Inferior parietal cortex (tissue), 1 donor: ENCODE measurements at regions not wholly inside any gene's neighbourhood (a gene's known extent, or its start where the extent isn't known, plus 50 kb on each side); places are given as distances from the start of the nearest gene placed in this dataset.
"Not testable (repeated sequence)": the region's sequence is repeated elsewhere in the genome, so short reads cannot be mapped to it uniquely, and the experiment has no call there.

Source experiments
- DNase-seq: peaks from one replicate; pipeline ENCODE4 v3.0.0-alpha.2; 2016; ENCODE audit errors: extremely low spot score

- DNase-seq: no peak
Observed at GRCh38 chr6:91075244-91075976, 488.5 kb upstream of the MAP3K7 start.

DNA sequence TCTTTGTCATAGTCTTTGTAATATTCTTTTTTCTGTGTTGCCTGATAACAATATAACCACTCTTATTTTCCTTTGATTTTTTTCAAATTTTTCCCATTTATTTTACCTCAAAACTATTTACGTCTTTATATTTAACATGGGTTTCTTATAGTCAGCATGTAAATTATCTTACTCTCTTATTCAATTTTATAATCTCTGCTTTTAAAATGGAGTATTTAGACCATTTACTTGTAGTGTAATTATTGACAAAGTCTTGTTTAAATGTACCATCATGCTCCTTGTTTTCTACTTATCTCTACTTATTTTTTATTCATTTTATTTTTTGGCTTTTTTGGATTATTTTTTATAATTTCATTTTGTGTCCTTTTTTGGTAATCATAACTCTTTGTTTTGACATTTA lies 476.5 kb upstream of the MAP3K7 start:
- DNase-seq: no peak

- no peak for DNase-seq
Observed at GRCh38 chr6:91057689-91058088, 470.8 kb upstream of the MAP3K7 start.

DNA sequence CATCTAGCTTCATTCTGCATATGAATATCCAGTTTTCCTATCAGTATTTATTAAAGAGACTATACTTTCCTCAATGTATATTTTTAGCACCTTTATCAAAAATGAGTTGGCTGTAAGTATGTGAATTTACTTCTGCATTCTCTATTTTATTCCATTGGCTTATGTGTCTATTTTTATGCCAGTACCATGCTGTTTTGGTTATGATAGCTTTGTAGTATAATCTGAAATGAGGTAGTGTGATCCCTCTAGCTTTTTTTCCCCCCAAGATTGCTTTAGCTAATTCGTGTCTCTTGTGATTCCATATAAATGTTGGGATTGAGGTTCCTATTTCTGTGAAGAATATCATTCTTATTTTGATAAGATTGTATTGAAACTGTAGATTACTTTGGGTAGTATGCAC lies 469.1 kb upstream of the MAP3K7 start:
- DNase-seq: no peak

- DNase-seq: not testable (repeated sequence)
Observed at GRCh38 chr6:91052473-91053450, 465.9 kb upstream of the MAP3K7 start.

DNA sequence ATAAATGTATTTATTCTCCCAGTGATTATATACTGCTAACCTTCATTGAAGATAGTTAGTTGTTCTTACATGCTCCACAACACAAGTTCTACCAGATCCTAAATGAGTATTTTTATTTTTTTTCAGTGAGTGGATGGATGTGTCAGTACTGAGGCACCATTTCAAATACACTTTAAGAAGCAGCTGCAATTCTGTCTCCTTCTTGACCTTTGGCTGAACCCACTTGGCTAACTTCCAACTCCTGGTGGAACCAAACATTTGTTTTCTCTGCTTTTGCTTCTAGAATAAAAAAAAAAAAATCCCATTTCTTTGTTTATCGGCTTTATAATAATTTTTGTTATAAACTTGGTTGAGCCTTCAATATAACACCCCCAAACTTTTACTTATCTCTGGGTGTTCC lies 458.3 kb upstream of the MAP3K7 start:
- no peak for DNase-seq

GRCh38 chr6:91043751-91044150 lies 456.9 kb upstream of the MAP3K7 start:
- no peak for DNase-seq

- DNase-seq: no peak
Observed at GRCh38 chr6:91042656-91043055, 455.8 kb upstream of the MAP3K7 start.

DNA sequence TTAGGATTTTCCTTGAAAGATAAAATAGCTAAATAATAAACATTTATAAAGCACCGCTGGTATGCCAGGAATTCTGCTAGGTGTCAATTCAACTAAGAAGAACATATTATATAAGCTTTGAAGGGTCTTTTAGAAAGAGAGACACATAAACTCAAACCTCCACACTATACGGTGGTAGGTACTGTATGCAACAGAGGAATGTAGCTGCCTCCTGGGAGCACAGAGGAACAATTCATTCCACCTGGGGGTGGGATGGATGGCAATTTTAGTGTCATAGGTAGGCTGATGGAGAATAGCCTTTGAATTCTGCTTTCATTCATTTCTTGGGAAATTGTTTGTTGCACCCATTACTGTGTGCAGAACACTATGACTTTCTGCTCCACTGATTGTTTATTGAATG lies 447.1 kb upstream of the MAP3K7 start:
- no peak for DNase-seq

DNA sequence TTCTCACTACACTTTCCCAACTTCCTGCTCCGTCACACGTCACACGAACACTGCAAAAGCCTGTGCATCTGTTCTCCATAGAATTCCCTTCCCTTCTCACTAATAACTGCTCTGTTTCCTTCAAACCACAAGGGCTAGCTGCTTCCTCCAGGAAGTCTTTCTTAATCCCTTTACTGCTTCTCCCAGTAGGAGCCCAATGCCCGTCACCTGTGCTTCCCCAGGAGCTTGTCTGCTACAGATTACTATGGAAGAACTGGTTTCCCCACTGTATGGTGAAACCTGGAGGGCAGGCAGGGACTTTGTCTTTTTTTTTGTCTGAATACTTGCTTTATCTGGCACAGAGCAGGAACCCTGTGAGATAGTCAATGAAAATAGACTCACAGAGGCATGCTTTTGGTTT lies 444.7 kb upstream of the MAP3K7 start:
- no peak for DNase-seq

DNA sequence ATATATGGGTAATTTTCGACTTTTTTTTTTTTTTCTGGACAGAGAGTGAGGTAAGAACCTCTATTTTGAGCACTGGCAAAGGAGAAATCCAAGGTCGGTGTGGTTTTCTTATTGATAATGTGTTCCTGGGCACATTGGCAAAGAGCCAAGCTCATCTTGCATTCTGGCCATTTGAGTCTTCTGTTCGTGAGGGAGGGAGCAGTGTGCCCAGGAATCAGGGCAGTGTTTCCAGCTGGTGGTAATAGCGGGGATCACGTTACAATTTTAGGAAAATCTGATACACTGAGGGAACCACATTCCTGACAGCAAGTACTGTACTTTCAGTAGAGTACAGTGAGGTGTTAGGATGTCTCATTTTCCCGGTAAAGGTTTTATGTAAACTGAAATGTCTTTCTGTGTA lies 442.3 kb upstream of the MAP3K7 start:
- no peak for DNase-seq

DNA sequence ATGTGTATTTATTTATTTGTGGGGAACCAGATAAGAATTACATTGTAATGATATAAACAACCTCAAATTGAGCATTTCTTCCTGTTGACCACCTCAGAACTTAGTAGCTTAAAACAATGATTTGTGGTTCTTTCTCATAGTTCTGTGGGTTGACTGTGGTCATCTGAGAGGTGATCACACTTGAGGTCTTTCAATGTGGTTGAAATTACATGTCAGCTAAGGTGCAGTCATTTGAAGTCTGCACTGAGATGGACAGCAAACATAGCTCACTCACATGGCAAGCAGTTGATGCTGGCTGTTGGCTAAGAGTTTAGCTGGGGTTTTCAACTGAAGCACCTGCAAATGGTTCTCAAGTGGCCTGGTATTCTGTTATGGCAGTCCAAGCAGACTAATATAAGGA lies 436.7 kb upstream of the MAP3K7 start:
- DNase-seq: no peak

DNA sequence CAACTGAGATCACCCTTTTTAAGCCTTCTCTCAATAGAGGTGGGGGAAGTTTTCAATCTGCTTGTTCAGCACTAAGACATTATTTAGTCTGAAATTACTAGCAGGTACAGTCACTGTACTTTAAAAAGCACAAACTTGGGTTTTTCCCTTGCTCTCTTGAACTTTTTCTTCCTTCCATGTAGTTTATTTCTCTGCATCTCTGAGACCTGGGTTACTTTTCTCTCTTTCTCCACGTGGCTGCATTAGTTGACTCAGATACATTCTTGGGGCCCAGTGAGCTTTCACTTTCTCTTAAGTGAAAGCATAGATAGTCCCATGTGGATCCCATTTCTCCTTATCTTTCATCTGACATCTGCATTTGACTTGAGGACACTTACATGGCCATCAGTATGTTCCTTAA lies 433.9 kb upstream of the MAP3K7 start:
- no peak for DNase-seq

DNA sequence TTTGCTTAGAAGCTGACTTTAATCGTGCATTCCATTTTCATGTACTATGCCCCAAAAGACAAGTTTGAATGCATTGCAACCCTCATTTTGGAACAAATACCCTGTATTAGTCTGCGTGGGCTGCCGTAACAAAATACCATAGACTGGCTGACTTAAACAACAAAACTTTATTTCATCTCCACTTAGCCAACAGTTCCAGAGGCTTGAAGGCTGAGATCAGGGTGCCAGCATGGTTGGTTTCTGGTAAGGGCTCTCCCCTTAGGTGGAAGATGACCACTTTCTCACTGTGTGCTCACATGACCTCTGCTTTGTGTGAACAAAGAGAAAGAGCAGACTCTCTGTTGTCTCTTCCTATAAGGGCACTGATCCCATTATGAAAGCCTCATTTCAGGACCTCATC lies 431.7 kb upstream of the MAP3K7 start:
- no peak for DNase-seq

DNA sequence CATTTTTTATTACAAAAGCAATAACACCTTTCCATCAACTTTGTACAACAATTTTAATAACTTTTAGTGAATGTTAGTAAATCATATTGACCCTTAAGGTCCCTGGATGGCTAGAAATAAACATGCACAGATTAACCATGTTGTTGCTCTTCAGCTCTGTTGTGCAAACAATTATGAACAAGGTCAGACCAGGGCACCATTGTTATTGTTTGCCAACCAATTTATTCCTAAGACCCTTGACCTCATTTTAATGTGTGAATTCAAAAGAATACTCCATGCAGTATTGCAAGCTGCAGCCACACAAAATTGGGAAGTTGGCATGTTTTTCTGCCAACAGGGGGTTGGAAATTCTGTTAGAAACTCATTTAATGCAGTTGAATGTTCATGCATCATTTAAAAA lies 426.6 kb upstream of the MAP3K7 start:
- no peak for DNase-seq

GRCh38 chr6:90997076-90997475 lies 410.2 kb upstream of the MAP3K7 start:
- no peak for DNase-seq

DNA sequence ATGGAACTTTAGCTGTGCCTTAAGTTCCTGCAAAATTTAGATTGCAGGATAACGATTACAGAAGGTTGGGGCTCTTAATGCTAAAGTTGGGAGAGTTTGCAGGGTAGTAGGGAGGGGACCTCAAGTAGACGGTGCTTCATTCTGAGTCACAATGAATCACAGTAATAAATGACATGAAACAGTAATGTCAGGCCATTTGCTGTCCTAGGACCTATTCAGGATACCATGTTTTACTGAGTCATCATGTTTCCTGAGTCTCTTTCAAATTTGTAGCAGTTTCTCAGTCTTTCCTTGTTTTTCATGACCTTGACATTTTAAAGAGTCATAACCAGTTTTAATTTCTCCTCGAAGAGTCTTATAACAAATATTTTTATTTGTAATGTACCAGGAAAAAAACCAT lies 406.9 kb upstream of the MAP3K7 start:
- DNase-seq: no peak

DNA sequence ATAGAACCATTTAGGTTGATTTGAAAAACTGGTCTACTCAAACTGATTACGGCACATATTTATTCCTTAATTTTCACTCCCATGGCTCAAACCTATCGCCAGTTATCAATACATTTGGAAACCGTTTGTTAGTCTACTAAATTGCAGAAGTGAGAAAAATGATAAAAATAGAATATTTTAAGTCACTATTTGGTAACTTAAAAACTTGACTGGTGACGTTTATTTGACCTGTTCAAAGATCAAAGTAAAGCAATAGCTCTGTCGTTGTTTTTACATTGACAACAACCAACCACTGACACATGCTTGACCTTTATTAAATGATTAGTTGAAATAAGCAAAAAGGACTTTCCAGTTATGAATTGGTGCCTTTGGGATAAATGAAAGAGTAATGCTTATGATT lies 402.9 kb upstream of the MAP3K7 start:
- DNase-seq: no peak

DNA sequence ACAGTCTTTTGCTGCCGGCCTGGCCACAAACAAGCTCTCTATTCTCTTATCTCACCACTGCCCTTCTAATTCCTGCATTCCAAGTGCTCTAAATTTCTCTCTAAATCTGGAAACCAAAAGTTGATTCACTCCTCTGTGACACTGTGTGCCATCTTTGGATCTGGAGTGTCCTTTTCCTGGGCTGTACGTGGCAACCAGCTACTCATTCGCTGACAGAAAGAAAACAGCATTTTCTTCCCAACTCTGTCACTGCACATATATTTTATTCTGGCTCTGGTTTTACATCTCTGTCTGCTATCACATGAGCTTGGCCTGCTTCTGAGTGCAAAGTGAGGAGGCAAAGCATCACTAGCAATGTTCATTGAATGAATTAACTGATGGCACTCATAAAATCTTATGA lies 397.2 kb upstream of the MAP3K7 start:
- DNase-seq: no peak

DNA sequence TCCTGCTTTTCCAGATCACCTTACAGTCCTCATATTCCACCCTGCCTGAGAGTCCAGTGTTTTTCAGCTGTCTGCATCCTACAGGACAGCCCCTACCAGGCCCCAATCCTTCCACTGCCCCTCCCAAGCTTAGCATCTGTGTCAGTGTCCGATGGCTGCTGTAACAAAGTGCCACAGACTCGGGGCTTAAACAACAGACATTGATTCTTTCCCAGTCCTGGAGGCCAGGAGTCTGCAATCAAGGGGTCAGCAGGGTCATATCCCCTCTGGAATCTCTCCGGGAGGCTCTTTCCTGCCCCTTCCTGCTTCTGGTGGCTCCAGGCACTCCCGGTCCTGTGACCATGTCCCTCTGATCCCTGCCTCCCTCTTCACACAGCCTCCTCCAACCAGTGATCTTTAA lies 396.6 kb upstream of the MAP3K7 start:
- no peak for DNase-seq

DNA sequence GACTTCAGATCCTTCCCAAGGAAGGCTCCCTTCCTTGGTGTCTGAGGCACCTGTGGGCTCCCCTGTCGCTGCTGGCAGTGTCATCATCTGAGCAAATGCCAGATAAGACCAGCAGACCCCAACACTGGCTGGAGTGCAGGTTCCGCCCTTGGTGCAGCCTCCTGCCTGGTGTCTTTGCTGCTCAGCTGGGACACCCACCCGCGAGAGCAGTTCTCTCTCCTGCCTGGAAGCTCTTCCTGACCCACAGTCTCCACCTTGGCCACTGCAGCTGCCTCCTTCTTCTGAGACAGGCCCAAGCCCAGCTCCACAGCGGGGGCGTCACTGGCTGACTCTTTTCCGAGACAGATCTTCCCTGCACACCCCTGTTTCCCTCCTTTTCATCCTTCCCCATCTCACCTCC lies 395.7 kb upstream of the MAP3K7 start:
- DNase-seq: no peak

DNA sequence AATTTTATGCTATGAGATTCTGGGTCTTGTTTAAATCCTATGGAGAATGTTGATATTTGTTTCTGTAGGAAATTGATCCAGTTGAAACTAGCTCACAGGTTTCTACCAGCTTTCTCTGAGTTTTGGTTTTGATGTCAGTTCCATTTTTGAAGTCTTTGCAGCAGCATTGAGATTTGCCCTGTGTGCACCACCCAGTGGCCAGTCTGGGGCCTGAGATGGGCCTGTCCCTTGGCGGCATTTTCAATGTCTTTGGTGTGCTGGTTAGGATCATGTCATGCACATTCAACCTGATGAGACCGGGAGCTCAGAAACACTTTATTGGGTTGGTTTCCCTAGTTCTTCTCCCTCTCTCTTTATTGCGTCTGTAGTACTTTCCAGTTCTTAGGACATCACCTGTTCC lies 395.2 kb upstream of the MAP3K7 start:
- no peak for DNase-seq

- DNase-seq: no peak
Observed at GRCh38 chr6:90978046-90978445, 391.2 kb upstream of the MAP3K7 start.
